ENCODE measurements at regions not wholly inside any gene's neighbourhood (a gene's known extent, or its start where the extent isn't known, plus 50 kb on each side); places are given as distances from the start of the nearest gene placed in this dataset.

GRCh38 chr18:29008809-29009208, 831.9 kb upstream of the CDH2 start:
- Histone ChIP-seq H3K4me3 (no peak overlapping the region), H3K27me3 (no peaks in the 10 kb centered on the region), H3K27ac (no peak overlapping the region), H3K36me3 (replicated peaks in 1 of 2; ENCODE audit: insufficient read depth in 1 of 2, low read depth in 2 of 2) (no peaks in the 10 kb centered on the region), H3K9me3 (no peaks in the 10 kb centered on the region), H3K4me1 (no peaks in the 10 kb centered on the region)
- WGBS, 2 donors = 66 to 77% methylated on average over 1 of the region's 1 CpG
- ATAC-seq (no peak), DNase-seq (no peak)
- TF ChIP-seq POLR2A (IDR thresholded peaks at IDR 0.05) = no peak
- no peak for TF ChIP-seq CTCF (IDR thresholded peaks at IDR 0.05)
- intact Hi-C loops (cut with DNase I) = no loop called here

- Histone ChIP-seq H3K4me1 (no peaks in the 10 kb centered on the region), H3K27ac (no peak overlapping the region), H3K4me3 (no peak overlapping the region), H3K36me3 (replicated peaks in 1 of 2; ENCODE audit: insufficient read depth in 1 of 2, low read depth in 2 of 2) (no peaks in the 10 kb centered on the region), H3K27me3 (no peaks in the 10 kb centered on the region), H3K9me3 (no peaks in the 10 kb centered on the region)
- no peak for ATAC-seq
- WGBS, 2 donors = 49 to 56% methylated on average over 2 of the region's 2 CpGs
- intact Hi-C loops (cut with DNase I) = no loop called here
- TF ChIP-seq POLR2A (IDR thresholded peaks at IDR 0.05) (no peak), CTCF (IDR thresholded peaks at IDR 0.05) (no peak)
- no peak for DNase-seq
Measured at GRCh38 chr18:29007986-29008654, 831.2 kb upstream of the CDH2 start.

GRCh38 chr18:29004921-29005320, 828.0 kb upstream of the CDH2 start:
- Histone ChIP-seq H3K9me3 (no peaks in the 10 kb centered on the region), H3K36me3 (replicated peaks in 1 of 2; ENCODE audit: insufficient read depth in 1 of 2, low read depth in 2 of 2) (no peaks in the 10 kb centered on the region), H3K27ac (no peak overlapping the region), H3K27me3 (no peaks in the 10 kb centered on the region), H3K4me3 (no peak overlapping the region), H3K4me1 (no peaks in the 10 kb centered on the region)
- ATAC-seq (no peak), DNase-seq (no peak)
- intact Hi-C loops (cut with DNase I) = no loop called here
- 17 to 23% methylated on average over 1 of the region's 1 CpG for WGBS, 2 donors
- no peak for TF ChIP-seq CTCF (IDR thresholded peaks at IDR 0.05)
- no peak for TF ChIP-seq POLR2A (IDR thresholded peaks at IDR 0.05)

- 16 to 24% methylated on average over 2 of the region's 2 CpGs for WGBS, 2 donors
- Histone ChIP-seq H3K36me3 (replicated peaks in 1 of 2; ENCODE audit: insufficient read depth in 1 of 2, low read depth in 2 of 2) (no peaks in the 10 kb centered on the region), H3K4me3 (no peak overlapping the region), H3K27me3 (no peaks in the 10 kb centered on the region), H3K4me1 (no peaks in the 10 kb centered on the region), H3K27ac (no peak overlapping the region), H3K9me3 (no peaks in the 10 kb centered on the region)
- no peak for DNase-seq
- ATAC-seq = no peak
- TF ChIP-seq POLR2A (IDR thresholded peaks at IDR 0.05) = no peak
- no peak for TF ChIP-seq CTCF (IDR thresholded peaks at IDR 0.05)
- intact Hi-C loops (cut with DNase I) = no loop called here
Measured at GRCh38 chr18:29003194-29003593, 826.3 kb upstream of the CDH2 start.

- Histone ChIP-seq H3K27ac (no peak overlapping the region), H3K4me3 (no peak overlapping the region), H3K9me3 (no peaks in the 10 kb centered on the region), H3K36me3 (replicated peaks in 1 of 2; ENCODE audit: insufficient read depth in 1 of 2, low read depth in 2 of 2) (no peaks in the 10 kb centered on the region), H3K4me1 (no peaks in the 10 kb centered on the region), H3K27me3 (no peaks in the 10 kb centered on the region)
- TF ChIP-seq CTCF (IDR thresholded peaks at IDR 0.05) = no peak
- TF ChIP-seq POLR2A (IDR thresholded peaks at IDR 0.05) = no peak
- WGBS, 2 donors = 42 to 51% methylated on average over 8 of the region's 8 CpGs
- ATAC-seq = no peak
- intact Hi-C loops (cut with DNase I) = no loop called here
- no peak for DNase-seq
Measured at GRCh38 chr18:29002747-29003146, 825.8 kb upstream of the CDH2 start.

Data from body of pancreas (tissue), 4 donors.